ENCODE measurements at regions not wholly inside any gene's neighbourhood (a gene's known extent, or its start where the extent isn't known, plus 50 kb on each side); places are given as distances from the start of the nearest gene placed in this dataset.

DNA sequence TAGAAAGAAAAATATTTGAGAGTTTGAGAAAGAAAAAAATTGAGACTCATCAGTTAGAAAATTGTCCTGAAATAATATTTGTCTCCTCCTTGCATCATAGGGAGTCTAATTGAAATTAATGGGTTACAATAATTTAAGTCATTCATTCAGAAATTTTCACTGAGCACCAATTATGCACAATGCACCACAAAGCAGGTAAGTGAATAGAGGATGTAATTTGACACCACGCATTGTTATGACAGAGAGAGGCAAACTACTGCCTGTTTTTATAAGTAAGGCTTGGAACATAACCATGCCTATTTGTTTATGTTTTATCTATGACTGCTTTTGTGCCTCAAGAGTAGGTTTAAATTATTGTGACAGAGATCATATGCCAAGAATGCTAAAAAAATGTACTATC lies 537.9 kb upstream of the FAT3 start:
- TF ChIP-seq, protein P1, sequence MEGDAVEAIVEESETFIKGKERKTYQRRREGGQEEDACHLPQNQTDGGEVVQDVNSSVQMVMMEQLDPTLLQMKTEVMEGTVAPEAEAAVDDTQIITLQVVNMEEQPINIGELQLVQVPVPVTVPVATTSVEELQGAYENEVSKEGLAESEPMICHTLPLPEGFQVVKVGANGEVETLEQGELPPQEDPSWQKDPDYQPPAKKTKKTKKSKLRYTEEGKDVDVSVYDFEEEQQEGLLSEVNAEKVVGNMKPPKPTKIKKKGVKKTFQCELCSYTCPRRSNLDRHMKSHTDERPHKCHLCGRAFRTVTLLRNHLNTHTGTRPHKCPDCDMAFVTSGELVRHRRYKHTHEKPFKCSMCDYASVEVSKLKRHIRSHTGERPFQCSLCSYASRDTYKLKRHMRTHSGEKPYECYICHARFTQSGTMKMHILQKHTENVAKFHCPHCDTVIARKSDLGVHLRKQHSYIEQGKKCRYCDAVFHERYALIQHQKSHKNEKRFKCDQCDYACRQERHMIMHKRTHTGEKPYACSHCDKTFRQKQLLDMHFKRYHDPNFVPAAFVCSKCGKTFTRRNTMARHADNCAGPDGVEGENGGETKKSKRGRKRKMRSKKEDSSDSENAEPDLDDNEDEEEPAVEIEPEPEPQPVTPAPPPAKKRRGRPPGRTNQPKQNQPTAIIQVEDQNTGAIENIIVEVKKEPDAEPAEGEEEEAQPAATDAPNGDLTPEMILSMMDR (IDR thresholded peaks at IDR 0.05) = no peak
- TF ChIP-seq POLR2A (IDR thresholded peaks at IDR 0.05; ENCODE audit: low read depth) (no peak), EP300 (IDR thresholded peaks at IDR 0.05) (no peak)
